Activated CD4-positive, CD25-positive, alpha-beta regulatory T cell (primary cell): ENCODE measurements at regions not wholly inside any gene's neighbourhood (a gene's known extent, or its start where the extent isn't known, plus 50 kb on each side); places are given as distances from the start of the nearest gene placed in this dataset.

Experiments used
- DNase-seq, 4 experiments: peaks; one replicate each; lab custom pipeline; 2025; lab: John Stamatoyannopoulos, UW

- no peak for DNase-seq
Observed at GRCh38 chr5:123763201-123763600, 251.2 kb downstream of the CSNK1G3 start.

- DNase-seq, result no peak
Observed at GRCh38 chr5:123756816-123757215, 244.8 kb downstream of the CSNK1G3 start.

- no peak for DNase-seq
Observed at GRCh38 chr5:123756318-123756665, 244.3 kb downstream of the CSNK1G3 start.

- DNase-seq, result no peak
Observed at GRCh38 chr5:123755653-123756317, 243.8 kb downstream of the CSNK1G3 start.

- no peak for DNase-seq
Observed at GRCh38 chr5:123754908-123755307, 242.9 kb downstream of the CSNK1G3 start.

- no peak for DNase-seq
Observed at GRCh38 chr5:123753937-123754891, 242.2 kb downstream of the CSNK1G3 start.

- DNase-seq, result no peak
Observed at GRCh38 chr5:123753180-123753936, 241.4 kb downstream of the CSNK1G3 start.

GRCh38 chr5:123752552-123753179, 240.7 kb downstream of the CSNK1G3 start:
- no peak for DNase-seq

GRCh38 chr5:123751670-123752069, 239.7 kb downstream of the CSNK1G3 start:
- no peak for DNase-seq

- no peak for DNase-seq
Observed at GRCh38 chr5:123748239-123748638, 236.3 kb downstream of the CSNK1G3 start.

GRCh38 chr5:123746683-123747360, 234.8 kb downstream of the CSNK1G3 start:
- no peak for DNase-seq

- no peak for DNase-seq
Observed at GRCh38 chr5:123743990-123744583, 232.1 kb downstream of the CSNK1G3 start.

- no peak for DNase-seq
Observed at GRCh38 chr5:123735384-123735783, 223.4 kb downstream of the CSNK1G3 start.

- DNase-seq, result no peak
Observed at GRCh38 chr5:123732257-123732656, 220.3 kb downstream of the CSNK1G3 start.

GRCh38 chr5:123722451-123722850, 210.5 kb downstream of the CSNK1G3 start:
- DNase-seq, result no peak

- no peak for DNase-seq
Observed at GRCh38 chr5:123721675-123722276, 209.8 kb downstream of the CSNK1G3 start.

- no peak for DNase-seq
Observed at GRCh38 chr5:123720955-123721354, 209.0 kb downstream of the CSNK1G3 start.

- DNase-seq, result no peak
Observed at GRCh38 chr5:123720339-123720738, 208.4 kb downstream of the CSNK1G3 start.

- DNase-seq, result no peak
Observed at GRCh38 chr5:123719004-123719403, 207.0 kb downstream of the CSNK1G3 start.

GRCh38 chr5:123718238-123718637, 206.3 kb downstream of the CSNK1G3 start:
- DNase-seq, result no peak

GRCh38 chr5:123717139-123717538, 205.2 kb downstream of the CSNK1G3 start:
- no peak for DNase-seq
